WTC11 (cell line): ENCODE measurements at regions not wholly inside any gene's neighbourhood (a gene's known extent, or its start where the extent isn't known, plus 50 kb on each side); places are given as distances from the start of the nearest gene placed in this dataset.

Source experiments
- ATAC-seq: fragments of 200-7000 bp; cut with Tn5 transposase; 2 replicates; pipeline ENCODE4 v1.10.0; 2021; ENCODE audit warnings: mild to moderate bottlenecking, moderate library complexity
- CTCF ChIA-PET: fragments of 300-600 bp; sonication (Branson Sonifier 250); formaldehyde crosslinking; loops from one replicate; lab custom pipeline; 2021; ENCODE audit warnings: antibody characterized with exemption; lab: Charles Lee
- POLR2A ChIA-PET: fragments of 350-600 bp; sonication (Branson Sonifier 250); formaldehyde crosslinking; loops from one replicate; lab custom pipeline; 2021; ENCODE audit warnings: antibody characterized with exemption; lab: Charles Lee
- DNase-seq: peaks from one replicate; pipeline ENCODE4 v3.0.0; 2021; ENCODE audit warnings: low spot score
- H3K27ac Mint-ChIP-seq: 2 replicates; pipeline ENCODE4 v1.8.0; 2021; ENCODE audit warnings: mixed read lengths
- H3K27me3 Mint-ChIP-seq: 2 replicates; pipeline ENCODE4 v1.8.0; 2021; ENCODE audit warnings: low read depth, mild to moderate bottlenecking, moderate library complexity, mixed read lengths
- H3K36me3 Mint-ChIP-seq: 2 replicates; pipeline ENCODE4 v1.8.0; 2021; ENCODE audit warnings: mixed read lengths
- H3K4me1 Mint-ChIP-seq: 2 replicates; pipeline ENCODE4 v1.8.0; 2022; ENCODE audit warnings: mixed read lengths
- H3K4me3 Mint-ChIP-seq: 2 replicates; pipeline ENCODE4 v1.8.0; 2021; ENCODE audit warnings: mild to moderate bottlenecking, moderate library complexity, mixed read lengths
- H3K9me3 Mint-ChIP-seq: 2 replicates; pipeline ENCODE4 v1.8.0; 2021; ENCODE audit warnings: mixed read lengths
- AFF4 ChIP-seq: sonication (generic); formaldehyde crosslinking; IDR thresholded peaks from 2 replicates; pipeline ENCODE4 v1.8.1; 2023; ENCODE audit warnings: mild to moderate bottlenecking, missing genetic modification reagents, borderline replicate concordance
- AR ChIP-seq: fragments of 250-450 bp; sonication (Bioruptor Pico); IDR thresholded peaks from 2 replicates; pipeline ENCODE4 v1.9.0; 2021; ENCODE audit warnings: mild to moderate bottlenecking
- ATF3 ChIP-seq: sonication (generic); formaldehyde crosslinking; conservative IDR thresholded peaks from 2 replicates; pipeline ENCODE4 v1.8.1; 2022; ENCODE audit warnings: mild to moderate bottlenecking, missing genetic modification reagents
- CBFB ChIP-seq: sonication (generic); formaldehyde crosslinking; IDR thresholded peaks from 2 replicates; pipeline ENCODE4 v1.8.1; 2022; ENCODE audit warnings: mild to moderate bottlenecking, low read depth, missing genetic modification reagents
- CTCF ChIP-seq: fragments of 200-600 bp; IDR thresholded peaks from 2 replicates; pipeline ENCODE4 v1.8.0; 2022; ENCODE audit warnings: antibody characterized with exemption
- FOXP4 ChIP-seq: sonication (generic); formaldehyde crosslinking; IDR thresholded peaks from 2 replicates; pipeline ENCODE4 v1.8.0; 2022; ENCODE audit warnings: mild to moderate bottlenecking, missing genetic modification reagents
- JUN ChIP-seq: sonication (generic); formaldehyde crosslinking; IDR thresholded peaks from 2 replicates; pipeline ENCODE4 v1.8.0; 2023; ENCODE audit warnings: mild to moderate bottlenecking, missing genetic modification reagents
- MYBL2 ChIP-seq: sonication (generic); formaldehyde crosslinking; IDR thresholded peaks from 2 replicates; pipeline ENCODE4 v1.8.1; 2023; ENCODE audit warnings: mild to moderate bottlenecking, moderate library complexity, missing genetic modification reagents
- PRRX2 ChIP-seq: fragments of 250-450 bp; sonication (Bioruptor Pico); IDR thresholded peaks from 2 replicates; pipeline ENCODE4 v1.8.0; 2021; ENCODE audit warnings: mild to moderate bottlenecking
- TEAD1 ChIP-seq: sonication (generic); formaldehyde crosslinking; IDR thresholded peaks from 2 replicates; pipeline ENCODE4 v1.8.0; 2022; ENCODE audit warnings: mild to moderate bottlenecking, missing genetic modification reagents
- USF1 ChIP-seq: sonication (generic); formaldehyde crosslinking; IDR thresholded peaks from 2 replicates; pipeline ENCODE4 v1.8.0; 2022; ENCODE audit warnings: mild to moderate bottlenecking, missing genetic modification reagents
- ZBTB21 ChIP-seq: sonication (generic); formaldehyde crosslinking; IDR thresholded peaks from 2 replicates; pipeline ENCODE4 v1.8.1; 2023; ENCODE audit warnings: mild to moderate bottlenecking, missing genetic modification reagents, borderline replicate concordance
- ZMAT4 ChIP-seq: fragments of 250-450 bp; sonication (Bioruptor Pico); IDR thresholded peaks from 2 replicates; pipeline ENCODE4 v1.9.0; 2021; ENCODE audit warnings: mild to moderate bottlenecking
- ZNF263 ChIP-seq: sonication (generic); formaldehyde crosslinking; IDR thresholded peaks from 2 replicates; pipeline ENCODE4 v1.8.1; 2022; ENCODE audit warnings: low read depth, mild to moderate bottlenecking, moderate library complexity, missing genetic modification reagents
- ZNF281 ChIP-seq: sonication (generic); formaldehyde crosslinking; IDR thresholded peaks from 2 replicates; pipeline ENCODE4 v1.8.0; 2023; ENCODE audit warnings: mild to moderate bottlenecking, missing genetic modification reagents
- ZNF317 ChIP-seq: sonication (generic); formaldehyde crosslinking; IDR thresholded peaks from 2 replicates; pipeline ENCODE4 v1.8.1; 2023; ENCODE audit warnings: low read depth, mild to moderate bottlenecking, moderate library complexity, missing genetic modification reagents, borderline replicate concordance
- ZNF416 ChIP-seq: fragments of 250-450 bp; sonication (Bioruptor Pico); IDR thresholded peaks from 2 replicates; pipeline ENCODE4 v1.9.0; 2021; ENCODE audit warnings: mild to moderate bottlenecking, inconsistent platforms
- ZNF425 ChIP-seq: fragments of 250-450 bp; sonication (Bioruptor Pico); conservative IDR thresholded peaks from 2 replicates; pipeline ENCODE4 v1.9.0; 2021; ENCODE audit warnings: mild to moderate bottlenecking
- ZNF671 ChIP-seq: fragments of 250-450 bp; sonication (Bioruptor Pico); IDR thresholded peaks from 2 replicates; pipeline ENCODE4 v1.8.0; 2021; ENCODE audit warnings: mild to moderate bottlenecking

- H3K36me3 Mint-ChIP-seq: no peaks in the 10 kb centered on the region
- CTCF ChIA-PET: no interaction called here
- DNase-seq (no peak), ATAC-seq (no peak)
- TF ChIP-seq ZNF416 (no peak), ZNF425 (CRISPR knock-in tag) (no peak), ATF3 (CRISPR knock-in tag) (no peak), MYBL2 (CRISPR knock-in tag) (no peak), PRRX2 (CRISPR knock-in tag) (no peak), USF1 (CRISPR knock-in tag) (no peak), FOXP4 (CRISPR knock-in tag) (no peak), ZBTB21 (no peak)
- no peaks in the 10 kb centered on the region for H3K9me3 Mint-ChIP-seq
- H3K27me3 Mint-ChIP-seq: no peaks in the 10 kb centered on the region; the same call in none of the 2 replicates
- H3K4me3 Mint-ChIP-seq: no peak overlapping the region
- POLR2A ChIA-PET: no interaction called here
- no peaks in the 10 kb centered on the region for H3K4me1 Mint-ChIP-seq
- H3K27ac Mint-ChIP-seq: no peak overlapping the region
Observed at GRCh38 chr20:24337069-24337468, 132.4 kb upstream of the SYNDIG1 start.

- no peaks in the 10 kb centered on the region for H3K9me3 Mint-ChIP-seq
- no peak overlapping the region for H3K4me3 Mint-ChIP-seq
- H3K4me1 Mint-ChIP-seq: no peaks in the 10 kb centered on the region
- H3K36me3 Mint-ChIP-seq: no peaks in the 10 kb centered on the region
- ChIA-PET POLR2A (no interaction called here), CTCF (no interaction called here)
- no peak overlapping the region for H3K27ac Mint-ChIP-seq
- no peaks in the 10 kb centered on the region; the same call in none of the 2 replicates for H3K27me3 Mint-ChIP-seq
- ATAC-seq (no peak), DNase-seq (no peak)
- TF ChIP-seq AR (no peak), ZMAT4 (no peak), CBFB (CRISPR knock-in tag) (no peak), CTCF (no peak), ZNF281 (CRISPR knock-in tag) (no peak), TEAD1 (CRISPR knock-in tag) (no peak), AFF4 (no peak), ZNF671 (CRISPR knock-in tag) (no peak), ZNF263 (CRISPR knock-in tag) (no peak), JUN (no peak), ZNF317 (CRISPR knock-in tag) (no peak)
Observed at GRCh38 chr20:24334830-24335229, 134.6 kb upstream of the SYNDIG1 start.
